Activated T-helper 17 cell treated with anti-CD3 and anti-CD28 coated beads, Interleukin-2, amount 50 U/mL, for 72 hours (primary cell): ENCODE measurements at regions not wholly inside any gene's neighbourhood (a gene's known extent, or its start where the extent isn't known, plus 50 kb on each side); places are given as distances from the start of the nearest gene placed in this dataset.

Experiments
- ATAC-seq: fragments of 150-1000 bp; cut with Tn5 transposase; replicated peaks from 2 replicates; pipeline ENCODE4 v1.10.0; 2021; ENCODE audit warnings: mild to moderate bottlenecking, moderate library complexity
- H3K27ac Mint-ChIP-seq: one replicate; pipeline ENCODE4 v1.8.0; 2022; ENCODE audit warnings: mixed read lengths
- H3K27me3 Mint-ChIP-seq: one replicate; pipeline ENCODE4 v1.8.0; 2022; ENCODE audit warnings: mixed read lengths
- H3K36me3 Mint-ChIP-seq: one replicate; pipeline ENCODE4 v1.8.0; 2022; ENCODE audit warnings: low read depth, mild to moderate bottlenecking, mixed read lengths
- H3K4me1 Mint-ChIP-seq: one replicate; pipeline ENCODE4 v1.8.0; 2022; ENCODE audit warnings: mixed read lengths
- H3K4me3 Mint-ChIP-seq: one replicate; pipeline ENCODE4 v1.8.0; 2022; ENCODE audit warnings: mild to moderate bottlenecking, mixed read lengths
- H3K9me3 Mint-ChIP-seq: one replicate; pipeline ENCODE4 v1.8.0; 2022; ENCODE audit warnings: mixed read lengths

- H3K4me3 Mint-ChIP-seq, result no peak overlapping the region
- no peak for ATAC-seq
- H3K9me3 Mint-ChIP-seq, result no peaks in the 10 kb centered on the region
- peaks cover 3% of the 10 kb centered on the region for H3K27me3 Mint-ChIP-seq
- H3K4me1 Mint-ChIP-seq, result no peaks in the 10 kb centered on the region
- H3K36me3 Mint-ChIP-seq, result no peaks in the 10 kb centered on the region
- no peak overlapping the region for H3K27ac Mint-ChIP-seq
These were observed 172.5 kb upstream of the FMR1 start for GRCh38 chrX:147739196-147739595.

GRCh38 chrX:147741776-147742175 is 169.9 kb upstream of the FMR1 start:
- no peaks in the 10 kb centered on the region for H3K36me3 Mint-ChIP-seq

GRCh38 chrX:147749308-147749707 is 162.4 kb upstream of the FMR1 start:
- Mint-ChIP-seq H3K4me3 (no peak overlapping the region), H3K27me3 (peaks cover 7% of the 10 kb centered on the region), H3K27ac (no peak overlapping the region), H3K36me3 (no peaks in the 10 kb centered on the region), H3K9me3 (no peaks in the 10 kb centered on the region), H3K4me1 (no peaks in the 10 kb centered on the region)
- ATAC-seq, result no peak

More at GRCh38 chrX:147741776-147742175, 169.9 kb upstream of the FMR1 start:
- Mint-ChIP-seq H3K27me3 (peaks cover 10% of the 10 kb centered on the region), H3K9me3 (no peaks in the 10 kb centered on the region), H3K4me1 (no peaks in the 10 kb centered on the region), H3K4me3 (no peak overlapping the region), H3K27ac (no peak overlapping the region)
- no peak for ATAC-seq

GRCh38 chrX:147757750-147758149 is 154.0 kb upstream of the FMR1 start:
- Mint-ChIP-seq H3K4me3 (no peak overlapping the region), H3K9me3 (no peaks in the 10 kb centered on the region), H3K27me3 (peaks cover 3% of the 10 kb centered on the region), H3K4me1 (no peaks in the 10 kb centered on the region), H3K27ac (no peak overlapping the region), H3K36me3 (no peaks in the 10 kb centered on the region)
- no peak for ATAC-seq

- no peaks in the 10 kb centered on the region for H3K27me3 Mint-ChIP-seq
- ATAC-seq, result no peak
- no peak overlapping the region for H3K27ac Mint-ChIP-seq
- H3K9me3 Mint-ChIP-seq, result no peaks in the 10 kb centered on the region
- H3K4me1 Mint-ChIP-seq, result no peaks in the 10 kb centered on the region
- no peaks in the 10 kb centered on the region for H3K36me3 Mint-ChIP-seq
- H3K4me3 Mint-ChIP-seq, result no peak overlapping the region
These were observed 148.6 kb upstream of the FMR1 start for GRCh38 chrX:147763131-147763530.

GRCh38 chrX:147764868-147765267 is 146.9 kb upstream of the FMR1 start:
- Mint-ChIP-seq H3K36me3 (no peaks in the 10 kb centered on the region), H3K27ac (no peak overlapping the region), H3K9me3 (no peaks in the 10 kb centered on the region), H3K27me3 (no peaks in the 10 kb centered on the region), H3K4me1 (no peaks in the 10 kb centered on the region), H3K4me3 (no peak overlapping the region)
- no peak for ATAC-seq

GRCh38 chrX:147770858-147771257 is 140.9 kb upstream of the FMR1 start:
- ATAC-seq, result no peak
- no peaks in the 10 kb centered on the region for H3K36me3 Mint-ChIP-seq
- H3K27ac Mint-ChIP-seq, result no peak overlapping the region
- H3K4me1 Mint-ChIP-seq, result no peaks in the 10 kb centered on the region
- H3K4me3 Mint-ChIP-seq, result no peak overlapping the region
- no peaks in the 10 kb centered on the region for H3K9me3 Mint-ChIP-seq
- H3K27me3 Mint-ChIP-seq, result no peaks in the 10 kb centered on the region

GRCh38 chrX:147776988-147777387 is 134.7 kb upstream of the FMR1 start:
- H3K9me3 Mint-ChIP-seq, result no peaks in the 10 kb centered on the region
- ATAC-seq, result no peak
- H3K4me3 Mint-ChIP-seq, result no peak overlapping the region
- H3K27me3 Mint-ChIP-seq, result peaks cover 10% of the 10 kb centered on the region
- H3K27ac Mint-ChIP-seq, result no peak overlapping the region
- no peaks in the 10 kb centered on the region for H3K36me3 Mint-ChIP-seq
- H3K4me1 Mint-ChIP-seq, result no peaks in the 10 kb centered on the region

GRCh38 chrX:147779173-147779572 is 132.5 kb upstream of the FMR1 start:
- Mint-ChIP-seq H3K4me1 (no peaks in the 10 kb centered on the region), H3K9me3 (no peaks in the 10 kb centered on the region), H3K36me3 (no peaks in the 10 kb centered on the region), H3K27me3 (peaks cover 10% of the 10 kb centered on the region), H3K4me3 (no peak overlapping the region), H3K27ac (no peak overlapping the region)
- ATAC-seq, result no peak

- Mint-ChIP-seq H3K27me3 (peaks cover 7% of the 10 kb centered on the region), H3K4me3 (no peak overlapping the region), H3K36me3 (no peaks in the 10 kb centered on the region), H3K27ac (no peak overlapping the region), H3K9me3 (no peaks in the 10 kb centered on the region), H3K4me1 (no peaks in the 10 kb centered on the region)
- ATAC-seq, result no peak
These were observed 129.9 kb upstream of the FMR1 start for GRCh38 chrX:147781844-147782243.

- no peaks in the 10 kb centered on the region for H3K27me3 Mint-ChIP-seq
- no peak overlapping the region for H3K4me3 Mint-ChIP-seq
- no peak overlapping the region for H3K27ac Mint-ChIP-seq
- H3K4me1 Mint-ChIP-seq, result no peaks in the 10 kb centered on the region
- no peak for ATAC-seq
- no peaks in the 10 kb centered on the region for H3K9me3 Mint-ChIP-seq
- no peaks in the 10 kb centered on the region for H3K36me3 Mint-ChIP-seq
These were observed 122.9 kb upstream of the FMR1 start for GRCh38 chrX:147788641-147789350.

- H3K4me1 Mint-ChIP-seq, result no peaks in the 10 kb centered on the region
- H3K4me3 Mint-ChIP-seq, result no peak overlapping the region
- H3K27ac Mint-ChIP-seq, result no peak overlapping the region
- H3K27me3 Mint-ChIP-seq, result no peaks in the 10 kb centered on the region
- no peaks in the 10 kb centered on the region for H3K9me3 Mint-ChIP-seq
- ATAC-seq, result no peak
- H3K36me3 Mint-ChIP-seq, result no peaks in the 10 kb centered on the region
These were observed 111.1 kb upstream of the FMR1 start for GRCh38 chrX:147800663-147801062.

- ATAC-seq, result no peak
- Mint-ChIP-seq H3K27ac (no peak overlapping the region), H3K4me3 (no peak overlapping the region), H3K36me3 (no peaks in the 10 kb centered on the region), H3K27me3 (no peaks in the 10 kb centered on the region), H3K4me1 (no peaks in the 10 kb centered on the region), H3K9me3 (no peaks in the 10 kb centered on the region)
These were observed 107.8 kb upstream of the FMR1 start for GRCh38 chrX:147803948-147804347.

- H3K4me1 Mint-ChIP-seq, result no peaks in the 10 kb centered on the region
These were observed 99.9 kb upstream of the FMR1 start for GRCh38 chrX:147811803-147812202.

GRCh38 chrX:147827070-147827469 is 84.6 kb upstream of the FMR1 start:
- no peak overlapping the region for H3K4me3 Mint-ChIP-seq
- H3K36me3 Mint-ChIP-seq, result no peaks in the 10 kb centered on the region
- H3K27ac Mint-ChIP-seq, result no peak overlapping the region
- H3K27me3 Mint-ChIP-seq, result peaks cover 4% of the 10 kb centered on the region
- ATAC-seq, result no peak
- peaks cover 6% of the 10 kb centered on the region for H3K9me3 Mint-ChIP-seq
- no peaks in the 10 kb centered on the region for H3K4me1 Mint-ChIP-seq

More at GRCh38 chrX:147811803-147812202, 99.9 kb upstream of the FMR1 start:
- Mint-ChIP-seq H3K27me3 (peaks cover 4% of the 10 kb centered on the region), H3K27ac (no peak overlapping the region), H3K36me3 (no peaks in the 10 kb centered on the region), H3K9me3 (no peaks in the 10 kb centered on the region), H3K4me3 (no peak overlapping the region)
- ATAC-seq, result no peak

- no peaks in the 10 kb centered on the region for H3K27me3 Mint-ChIP-seq
- no peak overlapping the region for H3K27ac Mint-ChIP-seq
- no peaks in the 10 kb centered on the region for H3K36me3 Mint-ChIP-seq
- no peaks in the 10 kb centered on the region for H3K4me1 Mint-ChIP-seq
- ATAC-seq, result no peak
- H3K9me3 Mint-ChIP-seq, result peaks cover 6% of the 10 kb centered on the region
- H3K4me3 Mint-ChIP-seq, result no peak overlapping the region
These were observed 83.0 kb upstream of the FMR1 start for GRCh38 chrX:147828719-147829118.
